ENCODE measurements at regions not wholly inside any gene's neighbourhood (a gene's known extent, or its start where the extent isn't known, plus 50 kb on each side); places are given as distances from the start of the nearest gene placed in this dataset.

DNA sequence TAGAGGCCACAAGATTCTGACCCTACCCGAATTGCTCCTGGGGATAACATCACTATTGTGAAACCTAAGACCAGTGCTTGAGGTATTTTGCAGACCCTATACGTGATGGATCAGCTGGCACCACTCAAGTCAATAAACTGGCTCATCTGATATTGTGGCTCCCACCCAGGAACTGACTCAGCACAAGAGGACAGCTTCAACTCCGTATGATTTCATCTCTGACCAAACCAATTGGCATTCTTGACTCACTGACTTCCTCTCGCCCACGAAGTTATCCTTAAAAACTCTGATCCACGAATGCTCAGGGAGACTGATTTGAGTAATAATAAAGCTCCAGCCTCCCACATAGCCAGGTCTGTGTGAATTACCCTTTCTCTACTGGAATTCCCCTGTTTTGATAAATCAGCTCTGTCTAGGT lies 1036.1 kb upstream of the TMEM132C start:
- TF ChIP-seq SIN3A (conservative IDR thresholded peaks at IDR 0.05 in 1 of 2, IDR thresholded peaks at IDR 0.05 in 1 of 2; ENCODE audit: low read depth in 1 of 2, low read length in 2 of 2) (no peak), TAF1 (IDR thresholded peaks at IDR 0.05; ENCODE audit: low read depth, low read length) (no peak), MAFK (IDR thresholded peaks at IDR 0.05; ENCODE audit: low read depth, low read length) (no peak), CBX5 (IDR thresholded peaks at IDR 0.05; ENCODE audit: low read depth, low read length) (no peak), YY1 (IDR thresholded peaks at IDR 0.05; ENCODE audit: low read depth, low read length) (no peak), HDAC2 (IDR thresholded peaks at IDR 0.05; ENCODE audit: borderline replicate concordance in 1 of 2, low read depth in 2 of 2, low read length in 2 of 2) (no peak), ZNF274 (IDR thresholded peaks at IDR 0.05; ENCODE audit: borderline replicate concordance, extremely low read depth, low read length) (no peak), SAP30 (IDR thresholded peaks at IDR 0.05; ENCODE audit: insufficient read depth, insufficient replicate concordance, low read length) (no peak)
- TF ChIP-seq, protein P1, sequence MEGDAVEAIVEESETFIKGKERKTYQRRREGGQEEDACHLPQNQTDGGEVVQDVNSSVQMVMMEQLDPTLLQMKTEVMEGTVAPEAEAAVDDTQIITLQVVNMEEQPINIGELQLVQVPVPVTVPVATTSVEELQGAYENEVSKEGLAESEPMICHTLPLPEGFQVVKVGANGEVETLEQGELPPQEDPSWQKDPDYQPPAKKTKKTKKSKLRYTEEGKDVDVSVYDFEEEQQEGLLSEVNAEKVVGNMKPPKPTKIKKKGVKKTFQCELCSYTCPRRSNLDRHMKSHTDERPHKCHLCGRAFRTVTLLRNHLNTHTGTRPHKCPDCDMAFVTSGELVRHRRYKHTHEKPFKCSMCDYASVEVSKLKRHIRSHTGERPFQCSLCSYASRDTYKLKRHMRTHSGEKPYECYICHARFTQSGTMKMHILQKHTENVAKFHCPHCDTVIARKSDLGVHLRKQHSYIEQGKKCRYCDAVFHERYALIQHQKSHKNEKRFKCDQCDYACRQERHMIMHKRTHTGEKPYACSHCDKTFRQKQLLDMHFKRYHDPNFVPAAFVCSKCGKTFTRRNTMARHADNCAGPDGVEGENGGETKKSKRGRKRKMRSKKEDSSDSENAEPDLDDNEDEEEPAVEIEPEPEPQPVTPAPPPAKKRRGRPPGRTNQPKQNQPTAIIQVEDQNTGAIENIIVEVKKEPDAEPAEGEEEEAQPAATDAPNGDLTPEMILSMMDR (IDR thresholded peaks at IDR 0.05; ENCODE audit: control extremely low read depth in 1 of 3, insufficient read depth in 1 of 3, low read depth in 1 of 3, low read length in 3 of 3) = no peak
